Rectal smooth muscle tissue (tissue), 1 donor: ENCODE measurements at regions not wholly inside any gene's neighbourhood (a gene's known extent, or its start where the extent isn't known, plus 50 kb on each side); places are given as distances from the start of the nearest gene placed in this dataset.

Experiments
- H3K27ac ChIP-seq: one replicate; pipeline ENCODE4 v1.7.0; 2013; ENCODE audit warnings: low read depth, low read length, inconsistent platforms
- H3K27me3 ChIP-seq: one replicate; pipeline ENCODE4 v1.7.0; 2013; ENCODE audit warnings: low read length; ENCODE audit not compliant: control insufficient read depth, insufficient read depth
- H3K36me3 ChIP-seq: one replicate; pipeline ENCODE4 v1.7.0; 2013; ENCODE audit warnings: low read length; ENCODE audit not compliant: control insufficient read depth, insufficient read depth
- H3K4me1 ChIP-seq: one replicate; pipeline ENCODE4 v1.7.0; 2013; ENCODE audit warnings: low read length; ENCODE audit not compliant: control insufficient read depth, insufficient read depth
- H3K4me3 ChIP-seq: one replicate; pipeline ENCODE4 v1.7.0; 2013; ENCODE audit warnings: low read length
- H3K9ac ChIP-seq: one replicate; pipeline ENCODE4 v1.7.0; 2013; ENCODE audit warnings: low read length

GRCh38 chr3:197373096-197373495 lies 74.7 kb upstream of the DLG1 start:
- Histone ChIP-seq H3K27ac (no peak overlapping the region), H3K4me3 (no peak overlapping the region), H3K4me1 (no peaks in the 10 kb centered on the region)

GRCh38 chr3:197372047-197372661 lies 73.7 kb upstream of the DLG1 start:
- Histone ChIP-seq H3K9ac (no peak overlapping the region), H3K27me3 (no peaks in the 10 kb centered on the region), H3K36me3 (no peaks in the 10 kb centered on the region), H3K27ac (no peak overlapping the region), H3K4me3 (no peak overlapping the region), H3K4me1 (no peaks in the 10 kb centered on the region)

More at GRCh38 chr3:197373096-197373495, 74.7 kb upstream of the DLG1 start:
- no peak overlapping the region for H3K9ac ChIP-seq
- H3K36me3 ChIP-seq, result no peaks in the 10 kb centered on the region
- H3K27me3 ChIP-seq, result no peaks in the 10 kb centered on the region

- Histone ChIP-seq H3K9ac (no peak overlapping the region), H3K27ac (no peak overlapping the region), H3K27me3 (no peaks in the 10 kb centered on the region), H3K36me3 (no peaks in the 10 kb centered on the region), H3K4me3 (no peak overlapping the region), H3K4me1 (no peaks in the 10 kb centered on the region)
These were observed 73.2 kb upstream of the DLG1 start for GRCh38 chr3:197371591-197372046.

- Histone ChIP-seq H3K9ac (no peak overlapping the region), H3K4me1 (no peaks in the 10 kb centered on the region), H3K27ac (no peak overlapping the region), H3K27me3 (no peaks in the 10 kb centered on the region), H3K4me3 (no peak overlapping the region), H3K36me3 (no peaks in the 10 kb centered on the region)
These were observed 71.1 kb upstream of the DLG1 start for GRCh38 chr3:197369545-197369944.

GRCh38 chr3:197368821-197369220 lies 70.4 kb upstream of the DLG1 start:
- Histone ChIP-seq H3K4me1 (no peaks in the 10 kb centered on the region), H3K9ac (no peak overlapping the region), H3K27me3 (no peaks in the 10 kb centered on the region), H3K4me3 (no peak overlapping the region), H3K36me3 (no peaks in the 10 kb centered on the region), H3K27ac (no peak overlapping the region)

- Histone ChIP-seq H3K27me3 (no peaks in the 10 kb centered on the region), H3K4me1 (no peaks in the 10 kb centered on the region), H3K9ac (no peak overlapping the region), H3K27ac (no peak overlapping the region), H3K36me3 (no peaks in the 10 kb centered on the region), H3K4me3 (no peak overlapping the region)
These were observed 69.9 kb upstream of the DLG1 start for GRCh38 chr3:197368330-197368729.

GRCh38 chr3:197367081-197367780 lies 68.8 kb upstream of the DLG1 start:
- Histone ChIP-seq H3K27ac (no peak overlapping the region), H3K36me3 (no peaks in the 10 kb centered on the region), H3K4me1 (no peaks in the 10 kb centered on the region), H3K9ac (no peak overlapping the region), H3K4me3 (no peak overlapping the region), H3K27me3 (no peaks in the 10 kb centered on the region)

- Histone ChIP-seq H3K4me3 (no peak overlapping the region), H3K27ac (no peak overlapping the region), H3K4me1 (no peaks in the 10 kb centered on the region)
These were observed 68.1 kb upstream of the DLG1 start for GRCh38 chr3:197366301-197367044.

GRCh38 chr3:197365586-197365985 lies 67.2 kb upstream of the DLG1 start:
- Histone ChIP-seq H3K9ac (no peak overlapping the region), H3K36me3 (no peaks in the 10 kb centered on the region), H3K27ac (no peak overlapping the region), H3K4me3 (no peak overlapping the region), H3K27me3 (no peaks in the 10 kb centered on the region), H3K4me1 (no peaks in the 10 kb centered on the region)

More at GRCh38 chr3:197366301-197367044, 68.1 kb upstream of the DLG1 start:
- Histone ChIP-seq H3K36me3 (no peaks in the 10 kb centered on the region), H3K9ac (no peak overlapping the region), H3K27me3 (no peaks in the 10 kb centered on the region)

- no peak overlapping the region for H3K27ac ChIP-seq
- H3K4me1 ChIP-seq, result no peaks in the 10 kb centered on the region
- H3K9ac ChIP-seq, result no peak overlapping the region
- no peak overlapping the region for H3K4me3 ChIP-seq
- H3K36me3 ChIP-seq, result no peaks in the 10 kb centered on the region
- H3K27me3 ChIP-seq, result no peaks in the 10 kb centered on the region
These were observed 66.1 kb upstream of the DLG1 start for GRCh38 chr3:197364410-197365071.

GRCh38 chr3:197363553-197364409 lies 65.4 kb upstream of the DLG1 start:
- no peak overlapping the region for H3K27ac ChIP-seq
- no peak overlapping the region for H3K9ac ChIP-seq
- H3K27me3 ChIP-seq, result no peaks in the 10 kb centered on the region

More at GRCh38 chr3:197363553-197364409, 65.4 kb upstream of the DLG1 start:
- H3K4me3 ChIP-seq, result no peak overlapping the region
- no peaks in the 10 kb centered on the region for H3K36me3 ChIP-seq
- no peaks in the 10 kb centered on the region for H3K4me1 ChIP-seq
